ENCODE measurements at regions not wholly inside any gene's neighbourhood (a gene's known extent, or its start where the extent isn't known, plus 50 kb on each side); places are given as distances from the start of the nearest gene placed in this dataset.

GRCh38 chr10:107473225-107473624 lies 308.7 kb upstream of the SORCS1 start:
- no peaks in the 10 kb centered on the region for H3K27me3 Mint-ChIP-seq
- no peak overlapping the region for H3K4me3 Mint-ChIP-seq
- Histone ChIP-seq H3K36me3 (replicated peaks in 1 of 2; ENCODE audit: control extremely low read depth in 1 of 2, control insufficient read depth in 1 of 2, extremely low read depth in 1 of 2, insufficient read depth in 2 of 2, low read length in 1 of 2) (no peaks in the 10 kb centered on the region), H3K27me3 (replicated peaks in 1 of 4; ENCODE audit: control extremely low read depth in 1 of 4, control insufficient read depth in 3 of 4, insufficient read depth in 4 of 4, low read length in 3 of 4) (no peaks in the 10 kb centered on the region), H2AFZ (ENCODE audit: insufficient read depth, low read depth, low read length, poor library complexity, severe bottlenecking) (no peak overlapping the region), H3K4me3 (ENCODE audit: control extremely low read depth in 1 of 5, extremely low read depth in 1 of 5, insufficient read depth in 1 of 5, low read depth in 2 of 5, low read length in 4 of 5) (no peak overlapping the region), H3K79me2 (ENCODE audit: control insufficient read depth, insufficient read depth, low read length) (no peaks in the 10 kb centered on the region), H3K27ac (ENCODE audit: low read length in 2 of 2) (no peak overlapping the region), H3K4me2 (replicated peaks; ENCODE audit: low read depth, low read length, poor library complexity, severe bottlenecking) (no peak overlapping the region), H3K9me3 (ENCODE audit: control extremely low read depth in 1 of 3, control insufficient read depth in 2 of 3, insufficient read depth in 1 of 3, low read length in 2 of 3) (no peaks in the 10 kb centered on the region), H3K9ac (ENCODE audit: low read length) (no peak overlapping the region), H4K20me1 (ENCODE audit: control insufficient read depth, insufficient read depth, low read length, poor library complexity, severe bottlenecking) (no peaks in the 10 kb centered on the region), H3K4me1 (ENCODE audit: control insufficient read depth in 2 of 2, insufficient read depth in 2 of 2, low read length in 2 of 2) (peaks cover 0 to 22% of the 10 kb centered on the region in 2 donors)
- intact Hi-C loops (cut with micrococcal nuclease): no loop called here
- DNase-seq: no peak
- no peak overlapping the region for H3K27ac Mint-ChIP-seq
- ChIA-PET CTCF (no interaction called here), POLR2A (no interaction called here)
- ATAC-seq (ENCODE audit: low read depth): no peak
- TF ChIP-seq EZH2 (IDR thresholded peaks at IDR 0.05; ENCODE audit: borderline replicate concordance, insufficient read depth, low read depth, low read length, poor library complexity, severe bottlenecking) (no peak), CTCF (IDR thresholded peaks at IDR 0.05) (no peak)
- peaks cover 11% of the 10 kb centered on the region for H3K4me1 Mint-ChIP-seq
- 80% methylated on average over 1 of the region's 2 CpGs for WGBS (ENCODE audit: insufficient coverage)
- no peaks in the 10 kb centered on the region for H3K9me3 Mint-ChIP-seq (ENCODE audit: insufficient read depth)

DNA sequence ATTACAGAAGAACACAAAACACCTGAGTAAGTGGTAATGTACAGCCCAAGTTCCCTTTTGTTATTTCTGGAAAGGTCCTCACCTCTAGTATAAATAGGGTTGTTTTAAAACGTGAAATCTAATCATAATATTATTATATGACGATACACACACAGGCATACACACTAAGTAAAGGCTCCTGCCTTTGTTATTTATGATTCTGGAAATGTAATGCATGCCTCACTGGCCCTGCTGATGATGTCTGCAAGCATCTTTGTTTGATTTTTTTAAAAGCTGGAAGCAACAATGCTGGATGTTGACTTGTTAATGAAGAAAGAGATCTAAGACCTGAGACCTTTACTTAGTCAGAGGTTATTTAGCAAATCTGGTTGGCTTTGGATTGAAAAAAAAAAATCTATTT lies 307.4 kb upstream of the SORCS1 start:
- Mint-ChIP-seq H3K27me3 (no peaks in the 10 kb centered on the region), H3K4me1 (peaks cover 6% of the 10 kb centered on the region), H3K27ac (no peak overlapping the region), H3K9me3 (ENCODE audit: insufficient read depth) (no peaks in the 10 kb centered on the region), H3K4me3 (no peak overlapping the region)
- ChIA-PET CTCF (no interaction called here), POLR2A (no interaction called here)
- TF ChIP-seq EZH2 (IDR thresholded peaks at IDR 0.05; ENCODE audit: borderline replicate concordance, insufficient read depth, low read depth, low read length, poor library complexity, severe bottlenecking): no peak
- no peak for TF ChIP-seq CTCF (IDR thresholded peaks at IDR 0.05)
- ATAC-seq (ENCODE audit: low read depth) (no peak), DNase-seq (no peak)
- no peak overlapping the region for H3K9ac ChIP-seq (ENCODE audit: low read length)
- intact Hi-C loops (cut with micrococcal nuclease): no loop called here
- no peak overlapping the region for H3K4me3 ChIP-seq (ENCODE audit: control extremely low read depth in 1 of 5, extremely low read depth in 1 of 5, insufficient read depth in 1 of 5, low read depth in 2 of 5, low read length in 4 of 5)
- peaks cover 0 to 11% of the 10 kb centered on the region in 2 donors for H3K4me1 ChIP-seq (ENCODE audit: control insufficient read depth in 2 of 2, insufficient read depth in 2 of 2, low read length in 2 of 2)
- no peaks in the 10 kb centered on the region for H4K20me1 ChIP-seq (ENCODE audit: control insufficient read depth, insufficient read depth, low read length, poor library complexity, severe bottlenecking)
- H2AFZ ChIP-seq (ENCODE audit: insufficient read depth, low read depth, low read length, poor library complexity, severe bottlenecking): no peak overlapping the region
- no peaks in the 10 kb centered on the region for H3K9me3 ChIP-seq (ENCODE audit: control extremely low read depth in 1 of 3, control insufficient read depth in 2 of 3, insufficient read depth in 1 of 3, low read length in 2 of 3)
- H3K4me2 ChIP-seq (replicated peaks; ENCODE audit: low read depth, low read length, poor library complexity, severe bottlenecking): no peak overlapping the region
- H3K79me2 ChIP-seq (ENCODE audit: control insufficient read depth, insufficient read depth, low read length): no peaks in the 10 kb centered on the region
- no peaks in the 10 kb centered on the region for H3K36me3 ChIP-seq (replicated peaks in 1 of 2; ENCODE audit: control extremely low read depth in 1 of 2, control insufficient read depth in 1 of 2, extremely low read depth in 1 of 2, insufficient read depth in 2 of 2, low read length in 1 of 2)
- H3K27me3 ChIP-seq (replicated peaks in 1 of 4; ENCODE audit: control extremely low read depth in 1 of 4, control insufficient read depth in 3 of 4, insufficient read depth in 4 of 4, low read length in 3 of 4): no peaks in the 10 kb centered on the region
- H3K27ac ChIP-seq (ENCODE audit: low read length in 2 of 2): no peak overlapping the region
- no CpG with 5 or more reads among the region's 2 CpGs for WGBS (ENCODE audit: insufficient coverage)

All from B cell (primary cell).